Activated naive CD4-positive, alpha-beta T cell treated with anti-CD3 and anti-CD28 coated beads for 36 hours (primary cell): ENCODE measurements at regions not wholly inside any gene's neighbourhood (a gene's known extent, or its start where the extent isn't known, plus 50 kb on each side); places are given as distances from the start of the nearest gene placed in this dataset.

Experiments
- CTCF ChIA-PET: fragments of 350-600 bp; sonication (Branson Sonifier 250); formaldehyde crosslinking; loops from one replicate; lab custom pipeline; 2021; ENCODE audit warnings: antibody characterized with exemption; lab: Charles Lee
- DNase-seq: peaks from one replicate; pipeline ENCODE4 v3.0.0-alpha.2; 2020
- H3K27ac Mint-ChIP-seq: one replicate; pipeline ENCODE4 v1.8.0; 2021; ENCODE audit warnings: mild to moderate bottlenecking, mixed read lengths
- H3K27me3 Mint-ChIP-seq: one replicate; pipeline ENCODE4 v1.8.0; 2021; ENCODE audit warnings: low read depth, mixed read lengths
- H3K36me3 Mint-ChIP-seq: one replicate; pipeline ENCODE4 v1.8.0; 2021; ENCODE audit warnings: low read depth, mixed read lengths
- H3K4me1 Mint-ChIP-seq: one replicate; pipeline ENCODE4 v1.8.0; 2021; ENCODE audit warnings: low read depth, mixed read lengths
- H3K4me3 Mint-ChIP-seq: one replicate; pipeline ENCODE4 v1.8.0; 2021; ENCODE audit warnings: mild to moderate bottlenecking, moderate library complexity, mixed read lengths
- H3K9me3 Mint-ChIP-seq: one replicate; pipeline ENCODE4 v1.8.0; 2021; ENCODE audit warnings: mixed read lengths
- intact Hi-C: fragments of 100-400 bp; cut with micrococcal nuclease; formaldehyde crosslinking; loops from one replicate; pipeline ENCODE4 v1.15.1; 2023

- H3K27me3 Mint-ChIP-seq: peaks cover 2% of the 10 kb centered on the region
- H3K27ac Mint-ChIP-seq: no peak overlapping the region
- H3K36me3 Mint-ChIP-seq: no peaks in the 10 kb centered on the region
- no peak overlapping the region for H3K4me3 Mint-ChIP-seq
- peaks cover 2% of the 10 kb centered on the region for H3K9me3 Mint-ChIP-seq
- DNase-seq: no peak
- H3K4me1 Mint-ChIP-seq: no peaks in the 10 kb centered on the region
- CTCF ChIA-PET: no interaction called here
- intact Hi-C loops: no loop called here
Measured at GRCh38 chr13:33751151-33751550, 66.8 kb upstream of the RFC3 start.

DNA sequence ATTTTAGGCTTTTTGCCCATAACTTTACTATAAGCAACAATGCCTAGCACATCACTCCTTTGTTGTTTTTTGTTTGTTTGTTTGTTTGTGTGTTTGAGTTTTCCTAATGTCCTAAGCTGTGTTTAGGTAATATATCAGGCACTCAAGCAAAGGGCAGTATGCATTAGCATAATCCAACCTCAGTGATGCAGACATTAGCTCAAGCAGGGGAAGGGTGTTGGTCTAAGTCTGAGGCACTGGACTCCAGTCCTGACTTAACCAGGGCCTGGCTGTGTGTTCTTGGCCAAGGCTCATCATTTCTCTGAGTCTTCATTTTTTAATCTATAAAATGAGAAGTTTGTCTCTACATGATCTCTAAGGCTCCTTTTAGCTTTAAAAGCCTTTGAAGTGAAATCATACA, 65.9 kb upstream of the RFC3 start:
- H3K4me1 Mint-ChIP-seq: no peaks in the 10 kb centered on the region
- no peak for DNase-seq
- no peak overlapping the region for H3K4me3 Mint-ChIP-seq
- peaks cover 2% of the 10 kb centered on the region for H3K27me3 Mint-ChIP-seq
- no peaks in the 10 kb centered on the region for H3K36me3 Mint-ChIP-seq
- intact Hi-C loops: no loop called here
- peaks cover 2% of the 10 kb centered on the region for H3K9me3 Mint-ChIP-seq
- CTCF ChIA-PET: no interaction called here
- H3K27ac Mint-ChIP-seq: no peak overlapping the region

- DNase-seq: no peak
- H3K36me3 Mint-ChIP-seq: no peaks in the 10 kb centered on the region
- H3K27me3 Mint-ChIP-seq: peaks cover 2% of the 10 kb centered on the region
- no peaks in the 10 kb centered on the region for H3K4me1 Mint-ChIP-seq
- no peak overlapping the region for H3K4me3 Mint-ChIP-seq
- CTCF ChIA-PET: interaction anchor here (0.6 kb wide), 1 partner anchor 322 kb away, joined by 5 read pairs; no protein-coding TSS in a partner anchor
- H3K9me3 Mint-ChIP-seq: peaks cover 2% of the 10 kb centered on the region
- H3K27ac Mint-ChIP-seq: no peak overlapping the region
- intact Hi-C loops: no loop called here
Measured at GRCh38 chr13:33752597-33752996, 65.4 kb upstream of the RFC3 start.

DNA sequence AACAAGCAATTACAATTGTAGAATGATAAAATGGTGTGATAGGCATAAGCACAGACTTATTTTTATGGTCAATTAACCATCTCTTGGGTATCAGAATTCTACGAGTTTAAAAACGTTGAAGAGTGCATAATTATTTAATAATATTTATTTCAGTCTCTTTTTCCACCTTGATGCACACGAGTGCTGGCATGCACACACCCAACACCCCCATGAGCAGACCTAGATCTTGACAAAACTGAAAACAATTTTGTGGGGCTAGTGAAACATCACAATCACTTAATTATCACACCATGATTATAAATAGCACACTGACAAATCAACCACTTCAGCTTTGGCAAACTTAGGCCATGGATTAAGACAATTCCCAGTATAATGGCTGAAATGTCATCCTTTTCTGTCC, 61.0 kb upstream of the RFC3 start:
- intact Hi-C loops: no loop called here
- no peaks in the 10 kb centered on the region for H3K36me3 Mint-ChIP-seq
- no peaks in the 10 kb centered on the region for H3K4me1 Mint-ChIP-seq
- no peak overlapping the region for H3K27ac Mint-ChIP-seq
- no peak overlapping the region for H3K4me3 Mint-ChIP-seq
- no peaks in the 10 kb centered on the region for H3K9me3 Mint-ChIP-seq
- H3K27me3 Mint-ChIP-seq: no peaks in the 10 kb centered on the region
- DNase-seq: no peak
- CTCF ChIA-PET: no interaction called here

DNA sequence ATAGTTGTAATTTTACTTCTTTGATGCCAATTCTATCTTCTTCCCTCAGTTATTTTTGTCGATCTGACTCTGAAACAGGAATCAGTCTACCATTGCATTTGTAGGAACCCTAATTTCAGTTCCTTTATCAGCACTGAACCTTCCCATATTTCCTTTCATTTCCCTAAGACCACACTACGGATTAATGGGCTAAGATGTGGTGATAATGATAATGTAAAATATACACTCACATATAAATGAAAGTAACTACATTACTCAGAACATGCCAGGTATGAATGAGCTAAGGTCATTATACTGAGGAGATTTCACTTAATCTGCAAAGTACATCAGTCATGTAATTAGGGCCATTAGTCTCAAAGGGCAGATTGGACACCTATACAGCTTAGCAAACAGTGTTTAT, 60.2 kb upstream of the RFC3 start:
- intact Hi-C loops: no loop called here
- no peak overlapping the region for H3K27ac Mint-ChIP-seq
- no peak for DNase-seq
- H3K27me3 Mint-ChIP-seq: no peaks in the 10 kb centered on the region
- no peaks in the 10 kb centered on the region for H3K36me3 Mint-ChIP-seq
- H3K9me3 Mint-ChIP-seq: no peaks in the 10 kb centered on the region
- no peak overlapping the region for H3K4me3 Mint-ChIP-seq
- no peaks in the 10 kb centered on the region for H3K4me1 Mint-ChIP-seq
- CTCF ChIA-PET: no interaction called here

GRCh38 chr13:33758113-33758512, 59.8 kb upstream of the RFC3 start:
- intact Hi-C loops: no loop called here
- no peak overlapping the region for H3K27ac Mint-ChIP-seq
- CTCF ChIA-PET: no interaction called here
- DNase-seq: no peak
- no peaks in the 10 kb centered on the region for H3K4me1 Mint-ChIP-seq
- no peaks in the 10 kb centered on the region for H3K36me3 Mint-ChIP-seq
- no peaks in the 10 kb centered on the region for H3K27me3 Mint-ChIP-seq
- no peak overlapping the region for H3K4me3 Mint-ChIP-seq
- no peaks in the 10 kb centered on the region for H3K9me3 Mint-ChIP-seq

DNA sequence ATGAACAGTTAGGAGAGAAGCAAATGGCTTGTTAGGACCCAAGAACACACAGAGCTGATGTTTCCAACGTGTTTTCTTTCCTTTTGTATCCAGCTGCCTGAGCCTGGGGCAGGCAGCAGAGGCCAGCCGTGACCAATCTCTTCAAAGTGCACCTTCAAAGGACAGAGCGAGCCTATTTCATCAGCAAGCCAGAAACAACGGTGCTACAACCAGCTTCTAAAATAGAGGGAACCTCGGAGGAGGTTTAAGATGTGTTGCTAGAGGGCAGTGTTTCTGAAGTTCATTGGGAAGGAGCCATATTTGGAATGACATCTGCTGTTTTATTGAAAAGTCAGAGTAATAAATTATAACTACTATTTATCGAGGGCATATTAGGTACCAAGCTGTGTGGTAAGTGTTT, 56.2 kb upstream of the RFC3 start:
- no peak for DNase-seq
- Mint-ChIP-seq H3K27ac (no peak overlapping the region), H3K4me1 (no peaks in the 10 kb centered on the region), H3K27me3 (no peaks in the 10 kb centered on the region), H3K36me3 (no peaks in the 10 kb centered on the region), H3K4me3 (no peak overlapping the region), H3K9me3 (no peaks in the 10 kb centered on the region)
- intact Hi-C loops: no loop called here
- CTCF ChIA-PET: no interaction called here

- DNase-seq: no peak
- Mint-ChIP-seq H3K4me3 (no peak overlapping the region), H3K36me3 (no peaks in the 10 kb centered on the region), H3K27ac (no peak overlapping the region), H3K4me1 (no peaks in the 10 kb centered on the region), H3K9me3 (no peaks in the 10 kb centered on the region), H3K27me3 (peaks cover 3% of the 10 kb centered on the region)
- intact Hi-C loops: no loop called here
- CTCF ChIA-PET: no interaction called here
Measured at GRCh38 chr13:33763021-33763420, 54.9 kb upstream of the RFC3 start.

- Mint-ChIP-seq H3K36me3 (no peaks in the 10 kb centered on the region), H3K27me3 (peaks cover 5% of the 10 kb centered on the region), H3K27ac (no peak overlapping the region), H3K9me3 (no peaks in the 10 kb centered on the region), H3K4me1 (no peaks in the 10 kb centered on the region), H3K4me3 (no peak overlapping the region)
- intact Hi-C loops: no loop called here
- CTCF ChIA-PET: no interaction called here
- no peak for DNase-seq
Measured at GRCh38 chr13:33764716-33765115, 53.2 kb upstream of the RFC3 start.

DNA sequence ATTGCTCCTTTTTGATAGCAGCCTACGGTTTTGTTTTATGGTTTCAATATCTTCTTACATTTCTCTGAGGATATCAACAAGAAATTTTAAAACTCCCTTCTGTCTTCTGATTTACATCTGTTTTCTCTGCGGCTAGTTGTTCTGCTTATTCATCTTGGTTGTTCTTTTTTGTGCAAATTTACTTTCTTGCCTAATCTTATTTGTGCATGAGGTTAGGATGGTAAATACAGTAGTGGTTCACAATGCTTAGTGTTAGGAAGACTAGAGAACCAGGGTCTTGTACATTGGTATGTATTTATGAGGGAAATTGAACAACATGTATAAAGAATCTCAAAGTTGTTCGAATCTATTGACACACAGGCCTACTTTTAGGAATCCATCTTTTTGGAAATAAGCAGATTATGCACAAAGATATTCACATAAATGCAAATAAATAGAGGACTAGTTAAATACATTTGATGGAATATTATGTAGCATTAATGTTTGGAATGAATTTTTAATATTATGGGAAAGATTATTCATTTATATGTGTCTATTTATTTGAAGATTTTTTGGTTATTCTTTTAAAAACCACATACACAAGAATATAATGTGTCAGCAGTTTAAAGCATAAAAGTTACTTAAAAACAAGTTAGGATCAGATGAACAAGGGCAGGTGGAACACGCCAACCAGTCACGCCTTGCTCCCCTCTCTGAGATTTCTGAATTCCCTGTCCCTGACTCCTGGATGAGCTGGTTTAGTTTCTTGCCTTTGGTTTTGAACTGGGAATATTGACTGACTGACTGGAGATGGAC, 51.4 kb upstream of the RFC3 start:
- H3K9me3 Mint-ChIP-seq: no peaks in the 10 kb centered on the region
- no peak overlapping the region for H3K27ac Mint-ChIP-seq
- CTCF ChIA-PET: no interaction called here
- no peak overlapping the region for H3K4me3 Mint-ChIP-seq
- H3K36me3 Mint-ChIP-seq: no peaks in the 10 kb centered on the region
- H3K27me3 Mint-ChIP-seq: peaks cover 7% of the 10 kb centered on the region
- no peak for DNase-seq
- intact Hi-C loops: no loop called here
- H3K4me1 Mint-ChIP-seq: no peaks in the 10 kb centered on the region

DNA sequence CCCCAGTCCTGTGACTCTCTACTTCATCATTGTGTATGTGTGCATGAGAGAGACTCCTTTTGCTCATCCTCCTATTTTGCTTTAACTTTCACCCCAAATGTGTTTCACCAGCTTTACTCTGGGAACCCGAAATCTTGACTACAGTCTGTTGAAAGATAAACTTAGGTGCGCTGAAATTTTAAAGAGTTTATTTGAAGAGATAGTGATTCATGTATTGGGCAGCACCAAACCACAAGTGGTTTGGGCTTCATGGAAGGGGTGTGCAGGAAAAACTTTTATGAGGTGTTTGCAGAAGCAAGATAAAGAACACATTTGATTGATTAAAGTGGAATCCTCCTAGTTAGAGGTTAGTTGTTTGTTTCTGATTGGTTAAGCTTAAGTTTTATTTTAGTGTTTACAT, 50.8 kb upstream of the RFC3 start:
- Mint-ChIP-seq H3K4me3 (no peak overlapping the region), H3K27me3 (peaks cover 7% of the 10 kb centered on the region), H3K4me1 (no peaks in the 10 kb centered on the region), H3K36me3 (no peaks in the 10 kb centered on the region), H3K27ac (no peak overlapping the region), H3K9me3 (no peaks in the 10 kb centered on the region)
- CTCF ChIA-PET: no interaction called here
- intact Hi-C loops: no loop called here
- no peak for DNase-seq
